Limb (tissue), 2 donors: ENCODE measurements at regions not wholly inside any gene's neighbourhood (a gene's known extent, or its start where the extent isn't known, plus 50 kb on each side); places are given as distances from the start of the nearest gene placed in this dataset.

ENCODE experiments used
- DNase-seq, 2 donors: peaks; one replicate each; pipeline ENCODE4 v3.0.0-alpha.2; 2016; ENCODE audit errors: extremely low spot score in 2 of 2

DNA sequence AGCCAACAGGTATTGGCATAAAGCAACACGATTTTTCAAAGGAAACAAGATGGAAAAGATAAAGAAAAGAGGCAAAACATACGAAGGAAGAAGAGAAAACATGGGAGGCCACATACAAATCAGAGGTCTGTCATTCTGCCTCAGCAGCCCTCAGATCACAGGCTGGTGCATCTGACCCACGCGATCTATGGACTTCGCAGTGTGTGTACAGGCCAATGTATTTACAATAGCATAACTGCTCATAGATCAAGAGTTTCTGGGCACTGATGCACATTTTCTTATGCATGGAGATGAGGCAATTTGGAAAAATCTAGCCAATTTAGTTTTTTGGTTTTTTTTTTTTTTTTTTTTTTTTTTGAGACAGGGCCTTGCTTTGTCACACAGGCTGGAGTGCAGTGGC is 245.4 kb downstream of the DUSP6 start:
- no peak for DNase-seq

- no peak for DNase-seq
Measured at GRCh38 chr12:89105243-89105642, 247.1 kb downstream of the DUSP6 start.

GRCh38 chr12:89103831-89104230 is 248.5 kb downstream of the DUSP6 start:
- no peak for DNase-seq

GRCh38 chr12:89101440-89101839 is 250.9 kb downstream of the DUSP6 start:
- no peak for DNase-seq

DNA sequence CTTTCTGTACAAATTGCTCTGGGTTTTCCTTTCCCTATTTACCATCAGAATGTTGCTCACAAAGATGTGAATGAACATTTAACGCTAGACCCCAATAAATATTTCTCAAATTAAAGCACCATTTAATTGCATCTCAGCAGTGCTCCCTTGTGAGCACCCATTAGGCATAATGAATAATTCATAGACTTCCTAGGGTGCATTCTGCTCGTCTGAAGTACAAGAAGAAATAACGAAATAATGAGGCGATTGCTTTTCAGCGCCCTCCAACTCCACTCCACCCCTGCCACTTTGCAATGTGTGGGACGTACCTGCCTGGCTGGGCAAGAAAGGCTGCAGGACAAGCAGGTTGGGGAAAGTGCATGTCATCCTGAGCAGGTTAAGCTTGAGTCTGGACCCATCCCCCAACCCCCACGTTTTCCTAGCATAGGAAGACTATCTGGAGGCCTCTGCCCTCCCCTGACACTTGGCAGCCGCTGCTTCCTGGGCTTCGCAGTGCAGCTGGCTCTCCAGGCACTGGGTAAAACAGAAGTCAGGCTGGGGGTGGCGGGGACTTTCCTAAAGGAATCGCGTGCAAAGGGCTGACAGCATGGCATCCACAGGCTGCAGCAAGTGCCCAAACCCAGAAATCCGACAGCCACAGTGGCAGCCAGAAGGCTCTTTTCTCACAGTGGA is 253.7 kb downstream of the DUSP6 start:
- peak; percentile 32 to 59 for DNase-seq

DNA sequence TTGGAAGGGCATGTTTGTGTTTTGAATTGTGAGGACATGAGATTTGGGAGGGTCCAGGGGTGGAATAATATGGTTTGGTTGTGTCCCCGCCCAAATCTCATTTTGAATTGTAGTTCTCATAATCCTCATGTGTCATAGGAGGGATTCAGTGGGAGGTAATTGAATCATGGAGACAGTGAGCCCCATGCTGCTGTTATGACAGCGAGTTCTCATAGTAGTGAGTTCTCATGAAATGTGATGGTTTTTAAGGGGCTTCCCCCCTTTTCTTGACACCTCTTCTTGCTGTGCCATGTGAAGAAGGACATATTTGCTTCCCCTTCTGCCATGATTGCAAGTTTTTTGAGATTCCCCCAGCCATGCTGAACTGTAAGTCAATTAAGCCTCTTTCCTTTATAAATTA is 260.0 kb downstream of the DUSP6 start:
- no peak for DNase-seq

DNA sequence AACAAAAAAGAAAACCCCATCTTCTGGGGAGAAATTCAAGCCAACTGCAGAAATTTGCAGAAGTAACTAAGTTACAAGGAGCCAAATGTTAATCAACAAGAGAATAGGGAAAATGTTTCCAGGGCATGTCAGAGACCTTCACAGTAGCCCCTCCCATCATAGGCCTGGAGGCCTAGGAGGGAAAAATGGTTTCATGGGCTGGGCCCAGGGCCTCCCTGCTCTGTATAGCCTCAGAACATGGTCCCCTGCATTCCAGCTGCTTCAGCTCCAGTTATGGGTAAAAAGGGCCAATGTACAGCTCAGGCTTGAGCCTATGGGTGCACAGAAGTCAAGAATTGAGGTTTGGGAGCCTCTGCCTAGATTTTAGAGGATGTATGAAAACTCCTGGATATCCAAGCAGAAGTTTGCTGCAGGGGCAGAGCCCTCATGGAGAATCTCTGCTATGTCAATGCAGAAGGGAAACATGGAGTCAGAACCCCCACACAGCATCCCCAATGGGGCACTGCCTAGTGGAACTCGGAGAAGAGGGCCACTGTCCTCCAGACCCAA is 260.9 kb downstream of the DUSP6 start:
- no peak for DNase-seq

- no peak for DNase-seq
Measured at GRCh38 chr12:89089264-89089663, 263.0 kb downstream of the DUSP6 start.

DNA sequence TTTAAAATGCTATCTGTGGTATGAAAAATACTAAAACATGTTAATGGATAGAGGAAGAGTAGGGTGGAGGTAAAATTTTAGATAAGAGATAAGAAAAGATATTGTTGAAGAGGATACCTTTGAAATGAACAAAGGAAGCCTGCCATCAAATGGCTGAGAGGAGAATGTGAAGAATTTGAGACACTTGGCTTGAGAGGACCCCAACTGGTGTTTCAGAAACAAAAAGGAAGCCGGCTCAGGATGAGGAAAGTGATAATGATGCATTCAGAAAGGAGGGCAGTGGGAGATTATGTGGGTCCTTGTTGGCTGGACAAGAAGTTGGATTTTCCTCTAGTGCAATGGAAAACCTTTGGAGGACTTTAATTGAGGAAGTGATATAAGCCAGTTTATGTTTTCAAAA is 264.4 kb downstream of the DUSP6 start:
- DNase-seq: no peak

DNA sequence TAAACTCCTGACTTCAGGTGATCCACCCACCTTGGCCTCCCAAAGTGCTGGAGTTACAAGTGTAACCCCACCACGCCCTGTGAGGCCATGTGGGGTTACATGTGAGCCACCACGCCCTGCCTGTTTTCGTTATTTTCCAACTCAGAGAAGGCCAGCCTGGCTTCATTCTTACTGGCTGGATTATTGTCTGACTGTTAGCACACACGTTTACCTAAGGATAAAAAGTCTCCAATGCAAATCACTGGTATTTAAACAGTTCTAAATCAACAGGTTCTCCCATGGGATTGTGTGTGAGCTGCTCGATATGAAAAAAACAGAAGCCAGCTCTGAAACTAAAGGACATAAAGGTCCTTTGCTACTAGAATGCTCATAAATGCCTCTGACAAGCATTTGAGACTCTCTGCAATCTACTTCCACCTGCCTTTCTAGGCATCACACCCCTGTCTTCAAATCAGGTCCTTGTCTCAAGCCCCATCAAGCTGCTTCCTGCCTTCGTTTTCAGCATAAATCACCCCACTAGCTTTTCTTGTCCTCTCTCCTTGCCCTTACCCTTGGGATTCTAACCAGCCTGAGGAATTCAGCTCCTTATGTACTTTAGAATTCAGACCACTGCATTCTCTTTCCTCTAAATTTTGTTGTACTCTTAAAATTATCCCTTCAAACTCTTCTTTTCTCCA is 265.0 kb downstream of the DUSP6 start:
- DNase-seq: no peak

DNA sequence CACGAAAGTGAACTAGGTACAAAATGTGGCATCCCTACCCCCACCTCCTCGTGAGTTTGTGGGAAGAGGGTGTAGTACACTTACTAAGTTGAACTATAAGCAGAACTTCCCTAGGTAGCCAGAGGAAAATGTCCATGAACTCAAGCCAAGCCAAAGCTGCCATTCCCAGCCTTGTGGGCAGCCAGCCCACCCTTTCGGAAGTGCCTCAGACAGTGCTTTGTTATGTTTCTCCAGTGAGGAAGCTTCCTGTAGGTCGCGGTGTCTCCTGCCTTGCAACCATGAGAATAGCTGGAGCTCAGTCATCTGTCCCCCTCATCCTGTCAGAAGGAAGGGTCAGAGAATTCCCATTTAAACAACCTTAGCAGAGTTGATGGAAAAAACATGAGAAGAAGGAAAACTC is 266.9 kb downstream of the DUSP6 start:
- DNase-seq: no peak

DNA sequence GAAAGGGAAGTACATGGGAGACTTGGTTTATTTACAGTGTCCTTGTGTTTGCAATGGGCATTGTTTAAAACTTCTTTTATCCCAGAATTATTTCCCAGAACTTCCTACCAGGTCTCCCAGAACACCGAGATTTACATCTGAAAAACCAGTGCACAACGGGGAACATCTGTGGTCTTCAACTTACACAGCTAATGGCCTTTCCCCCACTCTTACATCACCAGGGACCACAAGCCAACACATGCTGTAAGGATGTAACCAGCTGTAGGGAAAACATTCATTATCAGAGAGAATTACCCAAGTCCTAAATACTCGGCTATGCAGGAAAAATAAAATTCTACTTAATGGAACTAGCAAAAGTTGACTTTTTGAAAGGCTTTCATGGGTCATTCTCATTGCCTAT is 267.6 kb downstream of the DUSP6 start:
- peak in 1 of 2 donors; percentile 18 for DNase-seq

DNA sequence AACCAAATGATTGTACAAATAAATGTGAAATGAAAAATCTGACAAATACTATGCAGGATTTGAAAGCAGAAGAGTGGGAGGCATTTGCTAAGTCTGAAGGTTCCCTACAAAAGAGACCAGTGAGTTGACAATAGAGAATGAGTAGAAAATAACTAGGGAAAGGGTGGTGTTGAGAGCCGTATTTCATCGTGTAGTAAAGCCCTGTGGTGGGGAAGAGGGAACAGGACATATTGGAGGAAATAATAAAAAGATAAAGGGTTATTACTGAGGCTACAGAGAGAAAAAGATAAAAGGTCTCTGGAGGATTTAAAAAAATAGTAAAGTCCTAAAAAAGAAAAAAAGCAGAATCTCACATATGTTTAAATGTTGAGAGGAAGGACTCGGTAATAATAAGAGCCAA is 268.8 kb downstream of the DUSP6 start:
- no peak for DNase-seq

- DNase-seq: no peak
Measured at GRCh38 chr12:89082370-89082753, 269.9 kb downstream of the DUSP6 start.

DNA sequence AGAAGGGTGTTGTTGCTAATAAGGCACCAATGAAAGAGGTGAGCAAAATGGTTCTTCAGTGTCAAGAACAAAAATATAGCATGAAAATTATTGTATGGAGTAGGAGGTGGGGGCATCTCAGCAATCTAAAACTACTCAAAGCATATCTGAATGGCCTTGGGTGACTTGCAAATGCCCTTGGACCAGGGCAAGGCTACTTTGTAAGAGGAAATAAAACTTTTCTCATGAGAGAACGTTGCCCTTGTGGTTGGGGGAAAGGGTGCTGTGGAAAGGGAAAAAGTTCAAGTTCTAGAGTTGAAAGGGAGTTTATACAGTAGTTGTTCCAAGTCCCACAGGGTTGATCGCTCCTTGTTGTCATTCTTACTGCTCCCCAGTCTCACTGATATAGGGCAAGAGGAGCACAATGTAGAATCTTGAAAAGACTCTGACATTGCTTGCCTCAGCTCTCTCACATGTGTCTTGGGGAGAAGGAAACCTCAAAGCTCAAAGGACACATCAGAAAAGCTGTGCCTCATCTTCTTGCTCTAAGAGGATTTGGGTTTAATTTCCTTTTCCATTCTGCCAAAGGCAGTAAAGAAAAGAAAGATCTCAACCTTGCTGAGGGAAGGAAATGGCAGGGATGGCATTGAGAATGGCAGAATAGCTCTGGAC is 270.5 kb downstream of the DUSP6 start:
- no peak for DNase-seq

GRCh38 chr12:89080793-89081465 is 271.4 kb downstream of the DUSP6 start:
- peak in 1 of 2 donors; percentile 59 for DNase-seq

DNA sequence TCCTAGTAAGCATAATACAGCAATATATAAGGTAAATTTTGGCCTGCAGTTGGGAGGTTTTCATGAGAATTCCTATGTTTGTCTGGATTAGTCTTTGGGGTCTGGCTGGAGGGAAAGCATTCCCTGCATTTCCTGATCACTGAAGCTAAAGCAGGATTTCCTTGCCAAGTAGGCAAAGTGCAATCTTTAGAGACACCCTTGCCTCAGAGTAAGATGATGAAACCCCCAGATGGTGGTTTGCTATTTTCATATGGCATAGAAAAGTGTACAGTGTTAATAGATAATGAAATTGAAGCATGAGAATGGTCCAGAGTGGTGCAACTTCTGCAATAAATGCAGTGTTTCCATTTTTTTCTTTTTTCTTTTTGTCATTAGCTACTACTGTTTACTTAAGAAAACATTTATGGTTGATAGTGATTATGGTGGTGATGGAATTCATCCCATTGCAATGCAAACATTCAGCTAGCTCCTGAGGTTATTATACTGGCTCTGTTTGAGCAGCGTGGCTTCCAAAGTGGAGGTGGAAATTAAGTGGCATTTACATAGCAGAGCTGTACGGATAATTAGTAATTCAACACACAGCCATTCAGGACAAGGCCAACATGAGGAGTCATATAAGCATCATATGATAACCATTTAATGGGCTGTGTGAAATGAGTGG is 276.3 kb downstream of the DUSP6 start:
- DNase-seq: no peak

GRCh38 chr12:89073659-89074058 is 278.6 kb downstream of the DUSP6 start:
- no peak for DNase-seq

DNA sequence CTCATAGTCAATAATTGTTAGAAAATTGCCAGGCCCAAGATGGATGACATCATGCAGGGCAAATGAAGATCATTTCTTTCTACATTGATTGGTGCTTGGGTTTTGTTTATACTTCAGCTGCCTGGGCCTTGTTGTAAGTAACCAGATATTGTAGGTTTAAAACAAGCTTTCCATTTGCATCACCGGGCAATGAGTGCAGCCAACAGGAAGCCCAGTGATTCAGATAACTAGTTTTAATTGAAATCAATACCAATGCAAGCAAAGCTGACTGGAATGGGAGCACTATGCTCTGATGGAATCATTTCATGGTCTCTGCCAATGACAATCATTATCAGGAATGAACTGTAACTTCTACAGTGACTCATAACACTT is 279.3 kb downstream of the DUSP6 start:
- no peak for DNase-seq

GRCh38 chr12:89072294-89073026 is 279.8 kb downstream of the DUSP6 start:
- no peak for DNase-seq

DNA sequence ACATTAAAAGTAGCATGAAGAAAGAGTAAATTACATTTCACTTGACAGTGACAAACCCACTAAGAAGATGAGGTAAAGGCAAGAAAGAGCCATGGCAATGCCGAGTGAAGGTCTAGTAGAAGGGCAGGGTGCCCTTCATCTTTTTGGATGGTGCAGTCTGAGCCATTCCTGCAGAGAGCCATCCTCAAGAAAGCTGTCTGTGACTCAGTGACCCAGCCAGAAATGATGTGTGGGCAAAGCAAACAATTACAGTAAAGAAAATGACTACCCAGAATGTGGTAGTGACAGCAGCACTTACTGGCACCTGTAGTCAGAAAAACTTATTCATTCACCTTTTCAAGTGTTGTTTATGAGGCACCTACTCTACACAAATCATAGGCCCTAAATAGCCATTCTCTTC is 281.7 kb downstream of the DUSP6 start:
- DNase-seq: no peak
